ENCODE measurements at regions not wholly inside any gene's neighbourhood (a gene's known extent, or its start where the extent isn't known, plus 50 kb on each side); places are given as distances from the start of the nearest gene placed in this dataset.
"Not testable (repeated sequence)": the region's sequence is repeated elsewhere in the genome, so short reads cannot be mapped to it uniquely, and the experiment has no call there.

DNA sequence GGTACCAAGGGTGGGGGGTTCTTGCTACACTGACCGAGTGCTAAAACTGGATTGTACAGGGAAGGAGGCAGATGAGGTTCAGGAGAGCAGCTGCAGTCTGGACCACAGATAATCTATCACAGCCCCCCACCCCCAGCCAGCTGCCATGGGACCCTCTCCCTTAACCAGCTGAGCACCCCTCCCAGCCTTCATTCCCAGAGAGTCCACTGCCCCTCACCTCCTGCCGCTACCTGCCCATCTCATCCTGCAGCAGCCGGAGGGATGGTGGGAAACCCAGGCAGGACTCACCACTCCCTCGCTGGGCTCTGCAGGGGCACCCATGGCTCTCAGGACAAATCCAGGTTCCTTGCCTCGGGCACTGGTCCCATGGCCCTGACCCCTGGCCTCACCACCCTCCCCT is 66.7 kb downstream of the MRPL36 start:
- POLR2A ChIA-PET, result no interaction called here
- Histone ChIP-seq H3K4me1 (ENCODE audit: control insufficient read depth in 1 of 2, insufficient read depth in 2 of 2, low read depth in 1 of 2, low read length in 1 of 2) (no peaks in the 10 kb centered on the region), H3K79me2 (ENCODE audit: insufficient read depth) (no peaks in the 10 kb centered on the region), H3K9ac (no peak overlapping the region), H2AFZ (ENCODE audit: low read depth) (no peak overlapping the region), H3K9me2 (no peaks in the 10 kb centered on the region), H3K4me2 (no peak overlapping the region), H3K36me3 (replicated peaks in 1 of 2; ENCODE audit: control insufficient read depth in 1 of 2, insufficient read depth in 2 of 2, low read length in 1 of 2) (no peaks in the 10 kb centered on the region), H3K27me3 (ENCODE audit: insufficient read depth) (peaks cover 46% of the 10 kb centered on the region), H4K20me1 (ENCODE audit: insufficient read depth) (no peaks in the 10 kb centered on the region), H3F3A (replicated peaks; ENCODE audit: insufficient read depth) (no peaks in the 10 kb centered on the region), H3K4me3 (ENCODE audit: low read depth in 2 of 2, low read length in 1 of 2) (no peak overlapping the region), H3K27ac (ENCODE audit: low read depth in 2 of 2, low read length in 1 of 2) (no peak overlapping the region), H3K9me3 (no peaks in the 10 kb centered on the region)
- DNase-seq, result peak; percentile 11
- 20% methylated on average over 2 of the region's 5 CpGs for WGBS (ENCODE audit: low lambda C conversion rate)
- TF ChIP-seq EZH2phosphoT487 (IDR thresholded peaks at IDR 0.05; ENCODE audit: borderline replicate concordance, low read depth), result no peak
- TF ChIP-seq RFX5 (IDR thresholded peaks at IDR 0.05; ENCODE audit: low read length), result no peak
- no peak for TF ChIP-seq EP300 (IDR thresholded peaks at IDR 0.05; ENCODE audit: borderline replicate concordance in 1 of 2, low read depth in 1 of 2, low read length in 1 of 2)
- CTCF ChIA-PET, result no interaction called here

- Histone ChIP-seq H3K4me2 (no peak overlapping the region), H3K9me3 (no peaks in the 10 kb centered on the region), H3K9ac (no peak overlapping the region), H3K9me2 (no peaks in the 10 kb centered on the region), H3K4me1 (ENCODE audit: control insufficient read depth in 1 of 2, insufficient read depth in 2 of 2, low read depth in 1 of 2, low read length in 1 of 2) (no peaks in the 10 kb centered on the region), H3K27me3 (ENCODE audit: insufficient read depth) (peaks cover 51% of the 10 kb centered on the region), H3K79me2 (ENCODE audit: insufficient read depth) (no peaks in the 10 kb centered on the region), H4K20me1 (ENCODE audit: insufficient read depth) (no peaks in the 10 kb centered on the region), H3K4me3 (ENCODE audit: low read depth in 2 of 2, low read length in 1 of 2) (no peak overlapping the region), H3K27ac (ENCODE audit: low read depth in 2 of 2, low read length in 1 of 2) (no peak overlapping the region), H3F3A (replicated peaks; ENCODE audit: insufficient read depth) (no peaks in the 10 kb centered on the region), H2AFZ (ENCODE audit: low read depth) (no peak overlapping the region), H3K36me3 (replicated peaks in 1 of 2; ENCODE audit: control insufficient read depth in 1 of 2, insufficient read depth in 2 of 2, low read length in 1 of 2) (no peaks in the 10 kb centered on the region)
- ChIA-PET POLR2A (no interaction called here), CTCF (no interaction called here)
- DNase-seq, result peak; percentile 6
- WGBS (ENCODE audit: low lambda C conversion rate), result 24% methylated on average over 7 of the region's 9 CpGs
- TF ChIP-seq MEF2A (IDR thresholded peaks at IDR 0.05; ENCODE audit: borderline replicate concordance, low read depth) (no peak), RCOR1 (IDR thresholded peaks at IDR 0.05; ENCODE audit: low read length) (no peak), FOXJ3 (CRISPR knock-in tag; IDR thresholded peaks at IDR 0.05) (no peak), YY1 (IDR thresholded peaks at IDR 0.05; ENCODE audit: low read depth) (no peak), SIN3A (IDR thresholded peaks at IDR 0.05; ENCODE audit: borderline replicate concordance, low read depth, low read length) (no peak), GATA2 (CRISPR knock-in tag; IDR thresholded peaks at IDR 0.05) (no peak)
- TF ChIP-seq, protein P1, sequence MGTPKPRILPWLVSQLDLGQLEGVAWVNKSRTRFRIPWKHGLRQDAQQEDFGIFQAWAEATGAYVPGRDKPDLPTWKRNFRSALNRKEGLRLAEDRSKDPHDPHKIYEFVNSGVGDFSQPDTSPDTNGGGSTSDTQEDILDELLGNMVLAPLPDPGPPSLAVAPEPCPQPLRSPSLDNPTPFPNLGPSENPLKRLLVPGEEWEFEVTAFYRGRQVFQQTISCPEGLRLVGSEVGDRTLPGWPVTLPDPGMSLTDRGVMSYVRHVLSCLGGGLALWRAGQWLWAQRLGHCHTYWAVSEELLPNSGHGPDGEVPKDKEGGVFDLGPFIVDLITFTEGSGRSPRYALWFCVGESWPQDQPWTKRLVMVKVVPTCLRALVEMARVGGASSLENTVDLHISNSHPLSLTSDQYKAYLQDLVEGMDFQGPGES (IDR thresholded peaks at IDR 0.05; ENCODE audit: low read depth, low read length), result no peak
Observed at GRCh38 chr5:1732238-1732941, 67.2 kb downstream of the MRPL36 start.

DNA sequence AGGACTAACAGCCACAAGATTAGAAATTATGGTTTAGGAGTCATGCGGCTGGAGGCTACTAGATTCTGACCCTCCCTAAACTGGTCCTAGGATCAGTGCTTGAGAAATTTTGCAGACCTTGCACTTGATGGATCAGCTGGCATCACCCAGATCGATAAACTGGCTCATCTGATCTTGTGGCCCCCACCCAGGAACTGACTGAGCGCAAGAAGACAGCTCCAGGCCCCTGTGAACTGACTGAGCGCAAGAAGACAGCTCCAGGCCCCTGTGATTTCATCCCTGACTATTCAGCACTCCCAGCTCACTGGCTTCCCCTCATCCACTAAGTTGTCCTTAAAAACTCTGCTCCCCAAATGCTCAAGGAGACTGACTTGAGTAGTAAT is 67.8 kb downstream of the MRPL36 start:
- H3K27ac ChIP-seq (ENCODE audit: low read depth in 2 of 2, low read length in 1 of 2); H3K9me2 ChIP-seq; DNase-seq; CTCF ChIA-PET; H3K4me2 ChIP-seq; H3F3A ChIP-seq (replicated peaks; ENCODE audit: insufficient read depth); POLR2A ChIA-PET; H4K20me1 ChIP-seq (ENCODE audit: insufficient read depth); H3K79me2 ChIP-seq (ENCODE audit: insufficient read depth); H2AFZ ChIP-seq (ENCODE audit: low read depth); H3K9ac ChIP-seq; H3K36me3 ChIP-seq (replicated peaks in 1 of 2; ENCODE audit: control insufficient read depth in 1 of 2, insufficient read depth in 2 of 2, low read length in 1 of 2); H3K4me3 ChIP-seq (ENCODE audit: low read depth in 2 of 2, low read length in 1 of 2); H3K9me3 ChIP-seq; H3K4me1 ChIP-seq (ENCODE audit: control insufficient read depth in 1 of 2, insufficient read depth in 2 of 2, low read depth in 1 of 2, low read length in 1 of 2): not testable (repeated sequence)
- H3K27me3 ChIP-seq (ENCODE audit: insufficient read depth), result peaks cover 57% of the 10 kb centered on the region
- 27% methylated on average over 3 of the region's 4 CpGs for WGBS (ENCODE audit: low lambda C conversion rate)
